OCI-LY3 (cell line): ENCODE measurements at regions not wholly inside any gene's neighbourhood (a gene's known extent, or its start where the extent isn't known, plus 50 kb on each side); places are given as distances from the start of the nearest gene placed in this dataset.

Experiments used
- CTCF ChIP-seq: fragments of 200-600, 300-600 bp; sonication (generic); IDR thresholded peaks from 2 replicates; pipeline ENCODE4 v1.5.1; 2014; ENCODE audit warnings: antibody characterized with exemption, low read length, low read depth
- EZH2phosphoT487 ChIP-seq: fragments of 200-600 bp; shearing (Covaris generic); IDR thresholded peaks from 2 replicates; pipeline ENCODE4 v1.6.1; 2018; ENCODE audit warnings: antibody characterized with exemption, mixed run types, low read depth

GRCh38 chr6:148628251-148628650 lies 118.6 kb upstream of the UST start:
- no peak for TF ChIP-seq CTCF
- no peak for TF ChIP-seq EZH2phosphoT487
